GM12891 (cell line): ENCODE measurements at regions not wholly inside any gene's neighbourhood (a gene's known extent, or its start where the extent isn't known, plus 50 kb on each side); places are given as distances from the start of the nearest gene placed in this dataset.

ENCODE experiments used
- PAX5 ChIP-seq: IDR thresholded peaks from 2 replicates; pipeline ENCODE4 v1.6.1; 2011; ENCODE audit warnings: low read length, moderate library complexity, mild to moderate bottlenecking; ENCODE audit not compliant: insufficient read depth, severe bottlenecking
- POLR2A ChIP-seq: IDR thresholded peaks from 2 replicates; pipeline ENCODE4 v1.6.1; 2011; ENCODE audit warnings: low read depth, low read length, control low read depth
- POLR2AphosphoS5 ChIP-seq: IDR thresholded peaks from 2 replicates; pipeline ENCODE4 v1.6.1; 2011; ENCODE audit warnings: low read depth, low read length, control low read depth
- SPI1 ChIP-seq: IDR thresholded peaks from 2 replicates; pipeline ENCODE4 v1.6.1; 2011; ENCODE audit warnings: low read depth, low read length, control low read depth
- TAF1 ChIP-seq: IDR thresholded peaks from 2 replicates; pipeline ENCODE4 v1.6.1; 2011; ENCODE audit warnings: low read depth, low read length, control low read depth

DNA sequence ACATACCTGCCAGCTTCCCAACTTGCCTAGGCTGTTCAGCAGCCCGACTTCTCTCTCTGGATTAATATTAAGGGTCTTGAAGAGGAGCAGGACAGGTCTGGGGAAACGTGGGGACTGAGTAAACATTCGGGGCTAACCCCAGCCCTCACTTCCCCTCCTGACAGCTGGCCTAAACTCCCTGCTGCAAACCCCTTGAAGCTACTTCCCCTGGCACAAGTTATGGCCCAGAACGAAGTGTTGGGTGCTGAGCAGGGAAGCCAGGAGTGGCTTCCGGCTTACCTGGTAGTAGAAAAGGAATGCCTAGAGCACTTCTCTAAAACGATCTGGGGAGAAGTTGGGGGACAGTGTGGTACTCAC is 200.0 kb downstream of the BCOR start:
- TF ChIP-seq POLR2A (no peak), SPI1 (no peak), POLR2AphosphoS5 (no peak), TAF1 (no peak), PAX5 (no peak)
